ENCODE measurements at regions not wholly inside any gene's neighbourhood (a gene's known extent, or its start where the extent isn't known, plus 50 kb on each side); places are given as distances from the start of the nearest gene placed in this dataset.

DNA sequence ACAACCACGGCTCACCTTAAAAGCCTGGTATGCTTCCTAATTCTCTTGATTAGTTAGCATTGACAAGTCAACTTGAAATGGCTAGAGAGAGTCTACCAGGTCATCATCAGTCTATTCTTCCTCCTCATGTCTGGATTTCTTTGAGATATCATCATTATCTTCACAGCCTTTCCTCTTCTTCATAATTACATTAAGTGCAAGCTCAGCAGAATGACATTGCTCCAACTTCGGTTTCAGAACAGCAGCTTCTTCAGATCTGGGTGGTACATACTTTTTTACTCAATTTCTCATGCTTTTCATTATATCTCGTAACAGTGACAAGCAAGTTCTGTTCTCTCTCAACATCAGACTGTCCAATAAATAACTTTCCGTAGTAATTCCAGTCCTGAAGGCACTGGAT lies 337.5 kb upstream of the TENM3 start:
- H3K27me3 ChIP-seq: no peaks in the 10 kb centered on the region
- H3K36me3 ChIP-seq: no peaks in the 10 kb centered on the region
- DNase-seq: no peak
- TF ChIP-seq, protein P1, sequence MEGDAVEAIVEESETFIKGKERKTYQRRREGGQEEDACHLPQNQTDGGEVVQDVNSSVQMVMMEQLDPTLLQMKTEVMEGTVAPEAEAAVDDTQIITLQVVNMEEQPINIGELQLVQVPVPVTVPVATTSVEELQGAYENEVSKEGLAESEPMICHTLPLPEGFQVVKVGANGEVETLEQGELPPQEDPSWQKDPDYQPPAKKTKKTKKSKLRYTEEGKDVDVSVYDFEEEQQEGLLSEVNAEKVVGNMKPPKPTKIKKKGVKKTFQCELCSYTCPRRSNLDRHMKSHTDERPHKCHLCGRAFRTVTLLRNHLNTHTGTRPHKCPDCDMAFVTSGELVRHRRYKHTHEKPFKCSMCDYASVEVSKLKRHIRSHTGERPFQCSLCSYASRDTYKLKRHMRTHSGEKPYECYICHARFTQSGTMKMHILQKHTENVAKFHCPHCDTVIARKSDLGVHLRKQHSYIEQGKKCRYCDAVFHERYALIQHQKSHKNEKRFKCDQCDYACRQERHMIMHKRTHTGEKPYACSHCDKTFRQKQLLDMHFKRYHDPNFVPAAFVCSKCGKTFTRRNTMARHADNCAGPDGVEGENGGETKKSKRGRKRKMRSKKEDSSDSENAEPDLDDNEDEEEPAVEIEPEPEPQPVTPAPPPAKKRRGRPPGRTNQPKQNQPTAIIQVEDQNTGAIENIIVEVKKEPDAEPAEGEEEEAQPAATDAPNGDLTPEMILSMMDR (IDR thresholded peaks at IDR 0.05; ENCODE audit: low read depth, low read length): no peak
- H3K4me3 ChIP-seq (ENCODE audit: low read depth, low read length): no peak overlapping the region
- peaks cover 5% of the 10 kb centered on the region; the same call in 1 of the 2 replicates for H3K4me1 ChIP-seq
- H3K9me3 ChIP-seq: no peaks in the 10 kb centered on the region; the same call in none of the 2 replicates

DNA sequence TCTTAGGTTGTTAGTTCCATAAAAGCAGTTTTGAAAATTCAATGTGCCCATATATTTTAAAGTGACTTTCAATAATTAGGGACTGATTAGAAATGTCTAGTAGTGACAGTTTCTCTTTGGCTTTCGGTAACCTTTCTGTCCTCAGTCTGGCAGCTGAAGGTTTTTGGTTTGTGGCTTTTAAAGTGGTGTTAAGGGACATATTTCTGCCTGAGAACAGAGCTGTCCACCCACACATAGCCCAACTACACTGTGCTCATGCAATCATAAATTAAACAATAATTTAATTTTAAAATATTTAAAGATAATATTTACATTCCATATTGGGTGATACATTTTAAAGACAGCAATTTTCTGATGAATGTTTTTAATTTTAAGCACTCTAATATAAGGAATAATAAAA lies 335.0 kb upstream of the TENM3 start:
- Histone ChIP-seq H3K36me3 (no peaks in the 10 kb centered on the region), H3K27me3 (no peaks in the 10 kb centered on the region), H3K9me3 (no peaks in the 10 kb centered on the region; the same call in none of the 2 replicates), H3K4me3 (ENCODE audit: low read depth, low read length) (no peak overlapping the region), H3K4me1 (peaks cover 5% of the 10 kb centered on the region; the same call in 1 of the 2 replicates)
- DNase-seq: no peak
- TF ChIP-seq, protein P1 (IDR thresholded peaks at IDR 0.05; ENCODE audit: low read depth, low read length): no peak

DNA sequence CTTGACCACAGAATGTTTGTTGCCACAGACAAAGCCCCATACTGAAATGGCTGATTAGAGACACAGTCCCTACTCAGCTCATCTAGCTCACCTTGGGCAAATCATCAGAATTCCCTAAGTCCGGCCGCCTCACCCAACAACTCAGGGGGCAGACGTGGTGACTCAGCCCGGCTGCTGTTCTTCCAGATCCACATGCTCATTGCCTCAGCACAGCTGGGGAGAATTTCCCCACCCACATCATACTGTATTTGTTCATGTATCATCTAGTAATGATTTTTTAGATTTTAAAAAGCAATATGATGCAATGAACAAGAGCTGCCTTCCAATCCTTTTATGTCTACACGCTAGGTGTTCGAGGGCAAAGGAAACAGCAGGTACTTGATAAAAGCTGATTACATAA lies 333.8 kb upstream of the TENM3 start:
- H3K27me3 ChIP-seq: no peaks in the 10 kb centered on the region
- no peak overlapping the region for H3K4me3 ChIP-seq (ENCODE audit: low read depth, low read length)
- peaks cover 5% of the 10 kb centered on the region; the same call in 1 of the 2 replicates for H3K4me1 ChIP-seq
- TF ChIP-seq, protein P1 (IDR thresholded peaks at IDR 0.05; ENCODE audit: low read depth, low read length): no peak
- DNase-seq: no peak
- H3K9me3 ChIP-seq: no peaks in the 10 kb centered on the region; the same call in 1 of the 2 replicates
- H3K36me3 ChIP-seq: no peaks in the 10 kb centered on the region

DNA sequence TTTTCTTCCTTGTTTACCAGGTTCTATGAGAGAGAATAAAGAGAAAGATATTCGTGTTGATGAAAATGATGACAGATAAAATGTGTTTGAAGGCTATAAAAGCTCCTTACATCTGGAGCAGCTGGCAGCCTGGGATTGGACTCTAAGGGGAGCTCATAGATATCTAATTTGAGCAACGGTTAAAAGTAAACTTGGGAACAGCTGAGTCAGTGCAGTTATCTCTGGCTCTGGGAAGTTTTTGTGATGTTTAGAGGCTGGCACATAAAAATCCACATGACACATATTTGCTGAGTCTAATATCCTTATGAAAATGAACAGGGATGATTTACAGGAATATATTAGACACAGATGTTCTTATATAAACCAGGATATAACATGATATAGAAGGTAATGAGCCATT lies 331.8 kb upstream of the TENM3 start:
- TF ChIP-seq, protein P1 (IDR thresholded peaks at IDR 0.05; ENCODE audit: low read depth, low read length): no peak
- H3K9me3 ChIP-seq: no peaks in the 10 kb centered on the region
- H3K36me3 ChIP-seq: no peaks in the 10 kb centered on the region
- no peaks in the 10 kb centered on the region for H3K27me3 ChIP-seq
- H3K4me3 ChIP-seq (ENCODE audit: low read depth, low read length): no peak overlapping the region
- no peak for DNase-seq
- H3K4me1 ChIP-seq: no peaks in the 10 kb centered on the region

DNA sequence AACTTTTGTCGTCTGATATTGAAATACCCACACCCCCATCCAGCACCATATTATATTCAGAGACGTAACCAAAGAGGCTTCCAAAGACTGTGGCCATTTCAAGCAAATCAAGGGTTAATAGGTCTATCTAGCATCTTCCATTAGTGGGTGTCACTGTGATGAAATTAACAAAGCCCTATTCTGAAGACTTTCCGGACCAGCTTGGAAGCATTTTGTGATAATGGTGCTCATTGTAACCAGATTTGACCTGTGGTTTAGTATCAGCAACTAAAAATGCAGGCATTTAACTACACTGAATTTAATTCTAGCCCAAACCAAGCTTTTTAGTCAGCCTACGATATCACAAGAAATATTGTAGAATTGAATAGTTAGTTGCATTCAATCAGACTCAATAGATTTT lies 309.7 kb upstream of the TENM3 start:
- Histone ChIP-seq H3K4me1 (no peaks in the 10 kb centered on the region), H3K9me3 (no peaks in the 10 kb centered on the region; the same call in 1 of the 2 replicates), H3K27me3 (no peaks in the 10 kb centered on the region), H3K4me3 (ENCODE audit: low read depth, low read length) (no peak overlapping the region), H3K36me3 (no peaks in the 10 kb centered on the region)
- DNase-seq: no peak
- TF ChIP-seq, protein P1 (IDR thresholded peaks at IDR 0.05; ENCODE audit: low read depth, low read length): no peak

DNA sequence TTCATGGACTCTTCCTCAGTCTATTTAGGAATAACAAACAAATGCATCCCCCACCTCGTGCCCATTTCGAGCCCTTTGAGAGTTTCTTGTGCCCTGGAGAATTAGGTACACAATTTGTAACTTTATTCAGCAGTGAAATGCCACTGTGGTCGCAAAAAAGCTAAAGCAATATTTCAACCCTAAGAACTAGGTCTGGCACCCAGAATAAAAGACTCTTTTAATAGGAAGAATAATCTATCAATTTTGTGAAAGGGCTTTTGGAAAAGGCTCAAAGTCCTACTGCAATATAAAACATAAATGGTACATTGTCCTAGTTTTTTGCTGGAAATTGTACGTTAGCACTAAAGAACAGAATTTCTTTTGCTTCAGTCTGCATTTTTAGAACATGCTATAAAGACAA lies 304.6 kb upstream of the TENM3 start:
- TF ChIP-seq, protein P1 (IDR thresholded peaks at IDR 0.05; ENCODE audit: low read depth, low read length): no peak
- H3K4me1 ChIP-seq: peaks cover 3% of the 10 kb centered on the region; the same call in 1 of the 2 replicates
- H3K36me3 ChIP-seq: no peaks in the 10 kb centered on the region
- H3K9me3 ChIP-seq: no peaks in the 10 kb centered on the region
- DNase-seq: no peak
- H3K4me3 ChIP-seq (ENCODE audit: low read depth, low read length): no peak overlapping the region
- H3K27me3 ChIP-seq: no peaks in the 10 kb centered on the region
